HG03135 (cell line): ENCODE measurements at regions not wholly inside any gene's neighbourhood (a gene's known extent, or its start where the extent isn't known, plus 50 kb on each side); places are given as distances from the start of the nearest gene placed in this dataset.

Experiments used
- ATAC-seq: cut with Tn5 transposase; IDR thresholded peaks from one replicate; pipeline ENCODE4 v1.9.1; 2021; ENCODE audit warnings: mild to moderate bottlenecking, moderate library complexity; ENCODE audit not compliant: unreplicated experiment

DNA sequence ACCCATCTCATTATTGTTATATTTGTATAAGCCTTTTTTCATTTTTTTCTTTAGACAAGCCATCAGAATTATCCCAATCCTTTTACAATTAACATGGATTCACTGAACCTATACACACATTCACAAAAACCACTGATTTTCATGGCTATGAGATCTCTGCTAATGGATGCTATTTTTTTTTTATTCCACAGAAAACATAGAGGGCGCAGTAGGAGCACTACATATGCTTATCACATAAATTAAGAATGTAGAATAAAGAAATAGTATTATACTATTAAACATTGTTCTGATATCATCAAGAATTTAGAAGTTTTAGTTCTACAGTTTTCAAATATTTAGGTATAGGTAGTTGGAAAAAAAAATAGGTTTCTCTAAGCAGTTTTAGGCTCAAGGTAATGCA is 1477.4 kb downstream of the ARAP2 start:
- no peak for ATAC-seq

DNA sequence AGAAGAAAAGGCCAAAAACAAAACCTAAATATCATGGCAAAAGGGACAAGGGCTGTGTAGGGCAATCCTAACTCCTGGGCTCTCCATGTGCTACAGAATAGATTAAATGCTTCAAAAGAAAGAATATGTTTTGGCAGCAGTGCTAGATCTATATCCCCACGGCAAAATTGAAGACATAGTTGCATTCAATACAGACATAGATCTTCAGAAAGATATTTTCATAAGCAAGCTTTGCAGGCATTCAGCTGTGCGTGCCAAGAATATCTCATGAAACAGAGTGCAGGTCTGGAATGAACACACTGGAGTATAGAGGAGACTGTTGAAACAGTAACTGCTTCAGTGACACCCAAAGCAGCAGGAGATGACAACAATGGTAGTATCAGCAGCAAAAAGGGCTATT is 1476.9 kb downstream of the ARAP2 start:
- ATAC-seq: no peak

DNA sequence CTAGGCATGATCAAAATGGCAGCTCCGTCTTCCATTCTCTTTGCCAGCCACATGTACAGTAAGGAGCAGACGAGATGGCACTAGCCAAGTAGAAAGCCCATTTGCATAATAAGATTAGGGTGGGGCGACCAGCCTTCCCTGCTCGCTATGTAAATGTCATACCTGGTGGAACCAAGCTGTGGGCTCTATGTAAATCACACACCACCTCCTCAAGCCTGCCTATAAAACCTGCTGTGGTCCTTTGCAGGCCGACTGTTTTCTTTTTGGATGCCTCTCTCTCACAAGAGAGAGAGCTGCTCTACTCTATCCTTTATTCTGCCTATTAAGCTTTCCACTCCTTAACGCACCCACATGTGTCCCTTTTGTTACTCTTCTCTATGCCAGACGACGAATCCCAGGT is 1472.7 kb downstream of the ARAP2 start:
- ATAC-seq: no peak

DNA sequence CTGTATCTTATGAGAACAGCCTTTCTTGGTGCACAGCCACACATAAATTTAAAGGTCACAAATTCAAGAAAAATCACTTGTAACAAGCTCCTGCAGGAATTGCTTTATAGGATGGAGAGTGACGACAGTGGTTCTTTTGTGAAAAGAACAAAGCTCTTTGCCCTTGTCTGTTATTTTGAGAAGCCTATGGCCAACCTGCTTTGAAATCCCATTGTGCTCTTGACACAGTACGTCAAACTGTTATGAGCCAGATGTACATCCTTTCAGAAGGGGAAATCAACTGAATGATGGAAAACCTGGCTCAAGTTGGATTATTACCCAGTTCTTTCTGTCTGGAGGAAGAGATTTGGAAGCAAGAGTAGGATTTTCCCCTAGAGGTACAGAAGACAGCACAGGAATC is 1454.2 kb downstream of the ARAP2 start:
- no peak for ATAC-seq

DNA sequence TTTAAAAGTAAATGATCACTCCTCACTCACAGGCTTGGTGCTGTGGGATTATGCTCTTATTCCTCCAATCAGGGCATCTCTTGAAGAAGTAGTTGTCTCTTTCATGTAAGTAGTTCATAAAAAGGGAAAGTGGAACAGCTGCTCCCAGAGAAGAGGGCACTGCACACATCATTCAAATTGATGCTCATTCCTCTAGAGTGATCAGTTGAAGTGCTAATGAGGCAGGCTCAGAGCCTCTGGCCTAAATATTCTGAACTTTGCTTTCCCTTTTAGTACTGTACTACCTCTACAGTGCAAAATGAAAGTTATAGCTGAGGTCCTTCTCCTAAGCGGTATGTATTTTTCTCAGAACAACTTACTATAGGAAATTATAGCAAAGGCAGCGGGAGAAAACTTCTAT is 1453.1 kb downstream of the ARAP2 start:
- no peak for ATAC-seq

DNA sequence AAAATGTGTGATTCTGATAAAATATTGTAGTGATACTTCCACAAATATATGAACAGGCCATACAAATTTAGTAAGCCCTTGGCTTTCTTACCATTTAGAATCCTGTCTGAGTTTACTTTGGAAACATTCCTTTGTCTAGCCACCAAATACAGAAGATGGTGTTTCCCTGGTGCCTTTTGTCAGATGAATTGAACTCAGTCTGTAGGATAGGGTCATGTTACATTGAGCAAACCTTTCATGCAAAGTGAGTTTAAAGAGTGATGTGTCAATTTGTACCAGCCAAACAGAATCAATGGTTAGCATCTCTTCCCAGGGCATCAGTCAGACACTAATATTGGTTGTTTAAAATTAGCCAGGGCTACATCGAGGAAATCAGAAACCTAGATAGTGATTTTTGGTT is 1443.4 kb downstream of the ARAP2 start:
- no peak for ATAC-seq

DNA sequence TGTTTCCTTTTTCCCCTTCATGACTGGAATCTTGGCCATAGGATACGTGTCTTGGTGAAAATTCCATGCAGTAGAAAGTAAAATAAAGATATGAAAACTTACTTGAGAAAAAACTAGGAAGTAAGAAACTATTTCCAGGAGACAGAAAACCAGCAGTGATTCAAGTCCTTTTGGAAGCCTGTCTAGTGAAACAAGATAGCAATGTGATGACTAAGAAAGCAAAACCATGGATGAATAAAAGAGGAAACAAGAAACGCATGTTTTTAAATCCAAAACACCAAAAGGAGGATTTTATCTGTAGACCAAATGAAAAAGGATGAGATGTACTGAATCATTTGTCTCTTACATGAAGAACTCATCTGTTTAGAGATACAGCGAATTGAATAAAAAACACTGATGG is 1430.0 kb downstream of the ARAP2 start:
- ATAC-seq: no peak

DNA sequence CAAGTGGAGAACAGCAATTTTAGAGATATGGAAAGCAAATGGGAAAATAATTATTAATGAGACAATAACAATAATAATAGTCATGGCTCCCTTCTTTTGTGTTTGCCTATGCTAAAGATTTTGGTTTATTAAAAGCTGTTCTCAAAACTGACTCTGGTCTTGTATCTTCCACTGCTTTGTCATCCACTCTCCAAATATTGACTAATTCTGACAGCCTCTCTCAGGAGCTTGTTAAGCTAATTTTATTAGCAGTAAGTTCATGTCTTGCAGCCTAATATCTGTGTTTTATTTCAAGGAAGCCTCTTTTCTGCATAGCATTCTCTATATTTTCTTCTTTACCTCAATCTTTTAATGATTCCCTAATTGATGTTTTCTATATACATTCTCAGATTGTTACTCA is 1419.8 kb downstream of the ARAP2 start:
- no peak for ATAC-seq

DNA sequence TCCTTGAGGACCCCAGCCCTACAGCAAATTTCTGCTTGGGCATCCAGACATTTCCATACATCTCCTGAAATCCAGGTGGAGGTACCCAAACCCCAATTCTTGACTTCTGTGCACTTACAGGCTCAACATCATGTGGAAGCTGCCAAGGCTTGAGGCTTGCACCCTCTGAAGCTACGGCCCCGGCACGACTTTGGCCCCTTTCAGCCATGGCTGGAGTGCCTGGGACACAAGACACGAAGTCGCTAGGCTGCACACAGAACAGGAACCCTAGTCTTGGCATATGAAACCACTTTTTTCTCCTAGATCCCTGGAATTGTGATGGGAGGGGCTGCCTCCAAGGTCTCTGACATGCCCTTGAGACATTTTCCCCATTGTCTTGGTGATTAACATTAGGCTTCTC is 1417.7 kb downstream of the ARAP2 start:
- ATAC-seq: no peak

DNA sequence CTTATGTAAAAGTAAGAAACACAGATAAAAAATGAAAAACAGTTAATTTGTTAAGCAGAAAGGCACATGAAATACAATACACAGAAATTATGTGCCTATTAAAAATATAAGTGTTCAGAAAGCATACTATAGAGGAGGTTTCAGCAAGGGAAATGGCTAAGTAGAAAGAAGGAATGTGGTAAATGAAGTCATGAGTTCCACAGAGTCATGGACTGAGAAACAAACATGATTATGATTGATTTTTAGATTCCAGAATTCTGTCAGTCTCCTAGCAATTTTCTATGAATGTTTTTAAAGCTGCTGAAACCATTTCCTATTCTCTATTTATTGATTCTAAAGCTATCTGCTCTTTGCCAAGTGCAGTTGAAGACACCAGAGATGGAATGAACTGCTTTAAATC is 1398.4 kb downstream of the ARAP2 start:
- ATAC-seq: no peak

DNA sequence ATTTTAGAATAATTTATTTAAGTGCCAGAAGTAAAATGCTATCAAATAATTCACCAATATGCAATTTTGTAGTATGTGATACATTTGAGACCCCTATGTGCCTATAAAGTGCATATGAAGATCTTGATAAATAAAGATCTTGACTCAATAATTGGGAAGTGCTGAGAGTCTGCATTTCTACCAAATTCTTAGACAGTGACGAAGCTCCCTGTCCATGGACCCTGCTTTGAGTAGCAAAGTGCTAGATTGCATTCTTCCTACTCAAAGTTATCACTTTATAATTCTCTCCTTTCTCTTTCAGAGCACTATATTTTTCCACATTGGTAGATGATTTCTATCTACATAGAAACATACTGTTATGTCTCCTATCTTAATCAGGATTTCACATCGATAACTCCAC is 1393.9 kb downstream of the ARAP2 start:
- ATAC-seq: no peak

DNA sequence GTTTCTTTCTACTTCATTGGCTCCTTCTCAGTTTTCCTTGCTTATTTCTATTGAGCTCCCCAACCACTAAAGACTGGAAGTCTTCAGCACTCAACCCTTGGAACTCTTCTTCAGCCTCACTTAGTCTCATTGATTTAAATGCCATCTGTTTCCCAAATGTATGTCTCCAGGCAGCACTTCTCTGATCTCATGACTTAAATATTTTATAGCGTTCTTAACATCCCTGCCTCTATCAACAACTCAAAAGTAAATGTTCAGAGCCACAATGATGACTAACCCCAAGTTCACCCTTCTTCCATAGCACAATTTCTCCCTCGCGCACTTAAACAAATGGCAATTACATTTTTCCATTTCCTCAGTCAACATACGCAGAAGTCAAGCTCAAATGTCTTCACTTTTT is 1393.3 kb downstream of the ARAP2 start:
- no peak for ATAC-seq

DNA sequence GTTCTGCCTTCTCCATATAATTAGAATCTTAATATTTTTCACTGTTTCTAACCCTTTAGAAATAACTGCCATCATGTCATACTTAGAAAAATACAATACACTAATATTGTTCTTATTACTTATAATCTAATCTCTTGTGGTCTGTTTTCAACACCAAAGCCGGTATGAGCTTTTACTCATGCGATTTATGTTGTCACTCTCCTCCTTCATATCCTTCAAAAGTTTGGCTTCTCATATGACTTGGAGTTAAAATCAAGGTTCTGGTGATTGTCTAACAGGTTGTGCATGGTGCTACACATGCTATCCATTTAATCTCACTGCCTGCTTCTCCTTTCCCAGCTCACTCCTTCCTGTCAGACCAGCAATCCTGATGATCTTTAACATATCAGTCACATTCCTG is 1392.9 kb downstream of the ARAP2 start:
- ATAC-seq: no peak

DNA sequence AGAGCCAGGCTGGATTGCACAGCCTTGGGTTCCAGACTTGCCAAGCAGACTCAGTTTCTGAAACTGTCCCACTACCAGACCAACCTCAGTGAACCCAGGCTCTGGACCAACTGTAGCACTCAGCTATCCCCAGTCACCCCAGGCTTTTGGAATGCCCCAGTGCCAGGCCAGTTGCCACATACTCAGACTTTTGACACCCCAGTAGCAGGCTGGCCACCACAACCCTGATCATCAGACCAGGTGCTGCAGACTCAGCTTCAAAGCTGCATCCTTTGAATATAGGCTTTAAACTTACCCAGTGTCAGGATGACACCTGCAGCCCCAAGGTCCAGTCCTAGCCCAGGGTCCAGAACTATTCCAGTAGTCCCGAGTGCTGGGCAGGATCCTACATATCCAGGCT is 1389.9 kb downstream of the ARAP2 start:
- no peak for ATAC-seq

DNA sequence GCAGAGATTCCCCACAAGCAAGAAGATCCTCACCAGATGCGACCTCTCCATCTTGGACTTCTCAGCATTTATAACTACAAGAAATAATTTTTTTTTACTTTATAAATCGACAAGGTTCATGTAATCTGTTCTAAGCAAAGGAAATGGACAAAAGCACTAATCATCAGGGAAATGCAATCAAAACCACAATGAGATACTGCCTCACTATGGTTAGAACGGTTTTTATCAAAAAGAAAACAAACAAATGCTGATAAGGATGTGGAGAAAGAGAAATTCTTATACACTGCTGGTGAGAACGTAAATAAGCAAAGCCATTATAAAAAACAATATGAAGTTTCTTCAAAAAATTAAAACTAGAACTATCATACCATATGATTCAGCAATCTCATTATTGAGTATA is 1382.6 kb downstream of the ARAP2 start:
- ATAC-seq: no peak

DNA sequence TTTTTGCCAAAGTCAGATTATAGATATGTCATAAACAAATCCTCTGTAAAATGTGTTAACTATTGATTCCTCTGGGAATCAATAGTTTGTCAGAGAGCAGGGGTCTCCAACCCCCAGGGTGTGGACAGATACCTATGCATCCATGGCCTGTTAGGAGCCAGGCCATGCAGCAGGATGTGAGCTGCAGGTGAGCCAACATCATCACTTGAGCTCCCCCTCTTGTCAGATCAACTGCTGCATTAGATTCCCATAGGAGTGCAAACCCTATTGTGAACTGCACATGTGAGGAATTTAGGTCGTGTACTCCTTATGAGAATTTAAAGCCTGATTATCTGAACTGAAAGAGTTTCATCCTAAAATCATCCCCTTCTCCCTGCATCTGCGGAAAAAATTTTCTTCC is 1365.4 kb downstream of the ARAP2 start:
- ATAC-seq: no peak

DNA sequence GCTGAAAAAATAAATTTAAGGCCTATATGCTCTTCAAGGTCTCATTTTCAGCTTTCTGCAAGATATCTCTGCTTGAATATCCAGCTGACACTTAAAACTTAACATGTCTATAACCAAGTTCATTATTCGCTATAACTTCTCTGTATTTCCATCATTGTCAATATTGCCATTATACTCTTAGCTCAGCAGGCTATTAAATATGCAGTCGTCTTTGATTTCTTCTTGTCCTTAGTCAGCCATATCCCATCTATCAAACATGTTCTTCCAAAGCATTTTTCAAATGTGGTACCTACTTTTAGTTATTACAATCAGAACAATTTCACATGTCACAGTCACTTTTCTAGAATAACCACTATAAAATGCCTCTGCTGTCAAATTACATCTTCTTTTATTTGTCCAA is 1364.1 kb downstream of the ARAP2 start:
- ATAC-seq: no peak

DNA sequence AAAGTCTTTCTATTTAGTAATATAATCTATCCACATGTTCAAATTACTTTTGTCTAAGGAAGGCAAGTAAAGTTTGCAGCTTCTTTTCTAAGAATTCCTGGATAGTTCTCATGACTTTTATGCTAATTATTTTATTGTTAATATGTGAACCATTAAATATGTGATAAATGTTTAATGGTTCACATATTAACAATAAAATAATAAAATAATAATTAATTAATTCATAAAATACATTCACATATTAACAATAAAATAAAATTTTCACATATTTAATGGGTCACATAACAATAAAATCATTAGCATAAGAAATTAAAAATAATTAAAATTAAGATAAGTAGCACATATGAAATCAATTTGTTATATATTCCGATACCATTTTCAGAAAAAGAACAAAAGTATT is 1352.4 kb downstream of the ARAP2 start:
- ATAC-seq: no peak

DNA sequence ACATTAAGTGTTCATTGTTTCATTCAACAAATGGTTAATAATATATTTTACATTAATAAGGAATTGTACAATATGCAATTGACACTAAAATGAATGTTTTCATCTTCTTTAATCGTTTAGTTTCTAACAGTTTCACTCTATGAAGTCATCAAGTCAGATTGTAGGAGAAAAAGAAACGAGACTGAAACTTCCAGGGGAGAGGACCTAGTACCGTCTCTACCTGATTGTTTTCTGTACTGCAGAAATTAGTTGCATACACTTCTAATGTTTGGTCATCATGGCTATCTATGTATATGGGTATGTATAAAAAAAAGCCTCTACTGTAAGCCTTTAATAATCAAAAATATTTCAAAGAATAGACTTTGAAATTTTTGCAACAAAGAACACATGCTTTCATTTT is 1350.9 kb downstream of the ARAP2 start:
- no peak for ATAC-seq

DNA sequence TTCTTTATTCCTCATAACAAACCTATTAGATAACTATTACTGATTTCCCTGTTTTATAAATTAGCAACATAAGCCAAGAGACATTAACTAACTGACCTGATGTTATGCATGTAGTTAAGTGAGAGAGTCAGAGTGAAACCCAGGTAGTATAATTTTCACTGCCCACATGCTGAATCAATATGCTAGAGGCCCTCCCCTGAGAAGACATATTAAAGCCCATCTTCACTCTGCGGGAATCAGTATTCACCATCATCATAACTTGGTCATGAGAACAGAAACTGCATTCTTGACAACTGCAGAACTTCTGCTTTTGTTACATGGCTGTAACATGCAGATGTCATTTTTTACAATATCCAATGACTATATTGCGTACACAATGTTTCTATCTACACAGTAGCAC is 1324.3 kb downstream of the ARAP2 start:
- no peak for ATAC-seq

DNA sequence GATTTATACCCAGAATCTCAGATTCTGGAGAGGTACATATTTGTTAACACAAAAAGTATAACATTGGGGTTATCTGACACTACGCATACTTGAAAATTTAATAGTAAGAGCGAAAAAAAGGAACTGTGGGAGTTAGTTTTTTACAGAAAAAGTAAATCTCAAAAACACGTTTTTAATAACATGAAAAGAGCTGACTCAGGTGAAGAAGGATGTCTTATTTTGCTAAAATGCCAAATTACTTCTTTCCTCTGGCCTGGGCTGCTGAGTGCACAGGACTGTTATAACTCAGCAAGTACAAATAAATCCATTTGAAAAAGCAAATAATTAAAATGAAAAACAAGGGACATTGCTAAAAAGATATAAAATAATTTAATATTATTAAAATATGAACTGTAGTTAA is 1322.9 kb downstream of the ARAP2 start:
- ATAC-seq: no peak

DNA sequence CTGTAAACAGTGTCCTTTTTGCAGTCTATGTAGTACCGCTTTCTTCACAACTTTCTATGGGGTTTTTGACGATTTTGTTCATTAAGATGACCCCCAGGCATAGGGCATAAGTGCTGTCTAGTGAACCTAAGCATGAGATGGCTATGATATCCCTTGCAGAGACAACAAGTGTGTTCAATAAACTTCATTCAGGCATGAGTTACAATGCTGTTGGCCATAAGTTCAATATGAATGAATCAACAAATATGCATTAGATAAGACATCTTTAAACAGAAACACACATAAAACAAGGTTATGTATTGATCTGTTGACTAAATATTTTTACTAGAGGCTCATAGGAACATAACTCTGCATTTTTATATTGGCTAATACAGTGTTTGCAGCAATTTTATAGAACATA is 1322.0 kb downstream of the ARAP2 start:
- no peak for ATAC-seq

DNA sequence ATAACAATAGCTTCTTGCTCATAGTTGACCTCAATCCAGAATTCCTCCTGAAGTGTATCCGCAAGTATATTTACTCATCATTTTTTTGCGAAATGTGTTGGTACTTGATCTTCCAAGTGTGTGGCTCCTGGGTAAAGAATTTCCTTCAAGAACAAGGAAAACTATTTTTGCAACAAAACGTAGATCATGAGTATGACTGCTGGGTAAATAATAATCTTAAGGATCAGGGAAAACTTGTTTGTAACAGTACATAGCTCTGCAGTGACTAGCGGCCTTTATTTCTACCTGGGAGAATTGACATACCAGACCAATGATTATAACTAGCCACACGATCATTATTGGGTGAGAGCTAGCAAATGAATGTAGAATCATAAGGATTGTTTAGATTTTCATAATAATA is 1311.7 kb downstream of the ARAP2 start:
- no peak for ATAC-seq

DNA sequence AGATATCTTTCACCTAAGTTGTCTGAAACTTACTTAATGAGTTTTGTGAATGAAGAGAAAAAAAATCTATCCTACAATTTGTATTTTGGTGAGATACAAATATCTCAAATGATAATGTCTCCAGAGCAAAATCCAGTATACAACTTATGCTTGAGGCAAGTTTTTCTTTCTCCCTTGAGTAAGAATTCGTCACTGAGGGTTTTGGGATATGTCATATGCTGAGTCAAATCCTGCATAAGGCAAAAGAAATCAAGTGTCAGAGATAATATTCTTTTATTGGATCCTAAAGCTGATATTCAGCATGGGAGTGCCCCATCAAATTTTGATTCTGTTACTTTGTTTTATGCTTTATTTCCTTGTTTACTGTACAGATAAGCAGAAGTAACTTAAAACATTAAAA is 1308.6 kb downstream of the ARAP2 start:
- no peak for ATAC-seq
